ENCODE measurements at regions not wholly inside any gene's neighbourhood (a gene's known extent, or its start where the extent isn't known, plus 50 kb on each side); places are given as distances from the start of the nearest gene placed in this dataset.
A peak's percentile ranks its signal among the peaks of the same experiment; 100 is the strongest.

- Histone ChIP-seq H3K36me3 (ENCODE audit: insufficient read depth, insufficient read length, low read length) (no peaks in the 10 kb centered on the region), H3K4me3 (ENCODE audit: insufficient read length, low read depth) (no peak overlapping the region), H3K9ac (ENCODE audit: insufficient read length, low read depth) (no peak overlapping the region), H3K27me3 (ENCODE audit: insufficient read depth, insufficient read length) (peaks cover 4% of the 10 kb centered on the region), H3K4me1 (ENCODE audit: insufficient read depth, insufficient read length) (no peaks in the 10 kb centered on the region), H3K9me3 (ENCODE audit: insufficient read depth, low read length) (peaks cover 10% of the 10 kb centered on the region; the same call in 1 of the 2 replicates)
- TF ChIP-seq ZNF274 (IDR thresholded peaks at IDR 0.05; ENCODE audit: low read depth, low read length) (no peak), SUZ12 (IDR thresholded peaks at IDR 0.05; ENCODE audit: extremely low read depth, insufficient read depth, insufficient read length) (no peak), YY1 (IDR thresholded peaks at IDR 0.05; ENCODE audit: insufficient read depth, insufficient read length) (no peak)
- DNase-seq (ENCODE audit: low read depth, low spot score) = no peak
Observed at GRCh38 chr10:2990764-2991163, 76.6 kb upstream of the PFKP start.

DNA sequence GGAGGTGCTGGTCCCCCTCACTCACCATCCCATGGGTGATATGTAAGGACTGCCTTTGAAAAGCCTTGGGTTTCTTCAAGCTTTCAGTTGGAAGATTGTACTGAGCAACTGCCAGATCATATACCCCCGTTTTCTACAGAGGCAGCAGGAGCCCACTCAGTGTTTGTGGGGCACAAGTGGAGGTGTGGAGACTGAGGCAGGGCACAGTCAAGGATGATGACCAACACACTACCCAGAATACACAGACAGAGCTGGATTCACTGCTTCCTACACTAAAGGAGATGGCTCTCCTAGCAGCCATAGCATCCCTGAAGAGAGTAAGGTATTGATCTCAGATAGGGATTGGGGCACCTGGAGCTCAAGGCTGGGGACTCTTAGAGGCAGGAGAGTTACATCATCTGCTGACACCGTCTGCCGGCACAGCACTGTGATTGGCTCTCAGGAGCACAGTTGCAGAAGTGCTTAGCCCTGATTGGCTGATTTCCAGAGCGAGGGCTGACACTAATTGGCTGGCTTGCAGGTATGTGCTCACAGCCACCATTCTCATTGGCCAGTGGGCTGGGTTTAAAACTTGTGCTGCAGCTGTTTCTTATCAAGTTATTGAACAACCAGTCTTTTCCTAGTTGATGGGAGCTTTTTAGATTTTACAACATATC lies 77.9 kb upstream of the PFKP start:
- DNase-seq (ENCODE audit: low read depth, low spot score) = no peak
- H3K4me1 ChIP-seq (ENCODE audit: insufficient read depth, insufficient read length) = no peaks in the 10 kb centered on the region
- peaks cover 10% of the 10 kb centered on the region; the same call in 1 of the 2 replicates for H3K9me3 ChIP-seq (ENCODE audit: insufficient read depth, low read length)
- no peak overlapping the region for H3K4me3 ChIP-seq (ENCODE audit: insufficient read length, low read depth)
- no peak for TF ChIP-seq SUZ12 (IDR thresholded peaks at IDR 0.05; ENCODE audit: extremely low read depth, insufficient read depth, insufficient read length)
- TF ChIP-seq ZNF274 (IDR thresholded peaks at IDR 0.05; ENCODE audit: low read depth, low read length) = no peak
- peaks cover 4% of the 10 kb centered on the region for H3K27me3 ChIP-seq (ENCODE audit: insufficient read depth, insufficient read length)
- no peak overlapping the region for H3K9ac ChIP-seq (ENCODE audit: insufficient read length, low read depth)
- H3K36me3 ChIP-seq (ENCODE audit: insufficient read depth, insufficient read length, low read length) = no peaks in the 10 kb centered on the region

GRCh38 chr10:2987185-2987768 lies 80.1 kb upstream of the PFKP start:
- Histone ChIP-seq H3K4me3 (ENCODE audit: insufficient read length, low read depth) (no peak overlapping the region), H3K27me3 (ENCODE audit: insufficient read depth, insufficient read length) (peaks cover 4% of the 10 kb centered on the region), H3K9ac (ENCODE audit: insufficient read length, low read depth) (no peak overlapping the region), H3K36me3 (ENCODE audit: insufficient read depth, insufficient read length, low read length) (no peaks in the 10 kb centered on the region), H3K9me3 (ENCODE audit: insufficient read depth, low read length) (peaks cover 10% of the 10 kb centered on the region; the same call in 1 of the 2 replicates), H3K4me1 (ENCODE audit: insufficient read depth, insufficient read length) (no peaks in the 10 kb centered on the region)
- TF ChIP-seq YY1 (IDR thresholded peaks at IDR 0.05; ENCODE audit: insufficient read depth, insufficient read length) (no peak), SUZ12 (IDR thresholded peaks at IDR 0.05; ENCODE audit: extremely low read depth, insufficient read depth, insufficient read length) (no peak), ZNF274 (IDR thresholded peaks at IDR 0.05; ENCODE audit: low read depth, low read length) (no peak)
- no peak for DNase-seq (ENCODE audit: low read depth, low spot score)

- H3K4me3 ChIP-seq (ENCODE audit: insufficient read length, low read depth) = no peak overlapping the region
- TF ChIP-seq ZNF274 (IDR thresholded peaks at IDR 0.05; ENCODE audit: low read depth, low read length) = no peak
- TF ChIP-seq SUZ12 (IDR thresholded peaks at IDR 0.05; ENCODE audit: extremely low read depth, insufficient read depth, insufficient read length) = no peak
- no peak for TF ChIP-seq YY1 (IDR thresholded peaks at IDR 0.05; ENCODE audit: insufficient read depth, insufficient read length)
- peaks cover 4% of the 10 kb centered on the region for H3K27me3 ChIP-seq (ENCODE audit: insufficient read depth, insufficient read length)
- no peak overlapping the region for H3K9ac ChIP-seq (ENCODE audit: insufficient read length, low read depth)
- no peaks in the 10 kb centered on the region for H3K4me1 ChIP-seq (ENCODE audit: insufficient read depth, insufficient read length)
- H3K36me3 ChIP-seq (ENCODE audit: insufficient read depth, insufficient read length, low read length) = no peaks in the 10 kb centered on the region
- H3K9me3 ChIP-seq (ENCODE audit: insufficient read depth, low read length) = peaks cover 10% of the 10 kb centered on the region; the same call in 1 of the 2 replicates
- DNase-seq (ENCODE audit: low read depth, low spot score) = no peak
Observed at GRCh38 chr10:2986391-2986801, 81.0 kb upstream of the PFKP start.

GRCh38 chr10:2985729-2986232 lies 81.6 kb upstream of the PFKP start:
- Histone ChIP-seq H3K4me3 (ENCODE audit: insufficient read length, low read depth) (no peak overlapping the region), H3K4me1 (ENCODE audit: insufficient read depth, insufficient read length) (no peaks in the 10 kb centered on the region), H3K27me3 (ENCODE audit: insufficient read depth, insufficient read length) (peaks cover 4% of the 10 kb centered on the region), H3K9me3 (ENCODE audit: insufficient read depth, low read length) (peaks cover 10% of the 10 kb centered on the region; the same call in 1 of the 2 replicates), H3K9ac (ENCODE audit: insufficient read length, low read depth) (no peak overlapping the region), H3K36me3 (ENCODE audit: insufficient read depth, insufficient read length, low read length) (no peaks in the 10 kb centered on the region)
- peak; percentile 6 for DNase-seq (ENCODE audit: low read depth, low spot score)
- no peak for TF ChIP-seq YY1 (IDR thresholded peaks at IDR 0.05; ENCODE audit: insufficient read depth, insufficient read length)
- no peak for TF ChIP-seq ZNF274 (IDR thresholded peaks at IDR 0.05; ENCODE audit: low read depth, low read length)
- TF ChIP-seq SUZ12 (IDR thresholded peaks at IDR 0.05; ENCODE audit: extremely low read depth, insufficient read depth, insufficient read length) = no peak

GRCh38 chr10:2984682-2985081 lies 82.7 kb upstream of the PFKP start:
- TF ChIP-seq SUZ12 (IDR thresholded peaks at IDR 0.05; ENCODE audit: extremely low read depth, insufficient read depth, insufficient read length) (no peak), YY1 (IDR thresholded peaks at IDR 0.05; ENCODE audit: insufficient read depth, insufficient read length) (no peak), ZNF274 (IDR thresholded peaks at IDR 0.05; ENCODE audit: low read depth, low read length) (no peak)
- DNase-seq (ENCODE audit: low read depth, low spot score) = no peak

GRCh38 chr10:2982146-2982545 lies 85.2 kb upstream of the PFKP start:
- H3K9me3 ChIP-seq (ENCODE audit: insufficient read depth, low read length) = no peaks in the 10 kb centered on the region
- DNase-seq (ENCODE audit: low read depth, low spot score) = no peak
- H3K27me3 ChIP-seq (ENCODE audit: insufficient read depth, insufficient read length) = no peaks in the 10 kb centered on the region
- no peak for TF ChIP-seq SUZ12 (IDR thresholded peaks at IDR 0.05; ENCODE audit: extremely low read depth, insufficient read depth, insufficient read length)
- TF ChIP-seq YY1 (IDR thresholded peaks at IDR 0.05; ENCODE audit: insufficient read depth, insufficient read length) = no peak
- no peak for TF ChIP-seq ZNF274 (IDR thresholded peaks at IDR 0.05; ENCODE audit: low read depth, low read length)
- H3K36me3 ChIP-seq (ENCODE audit: insufficient read depth, insufficient read length, low read length) = no peaks in the 10 kb centered on the region
- no peak overlapping the region for H3K4me3 ChIP-seq (ENCODE audit: insufficient read length, low read depth)
- no peaks in the 10 kb centered on the region for H3K4me1 ChIP-seq (ENCODE audit: insufficient read depth, insufficient read length)
- H3K9ac ChIP-seq (ENCODE audit: insufficient read length, low read depth) = no peak overlapping the region

More at GRCh38 chr10:2984682-2985081, 82.7 kb upstream of the PFKP start:
- H3K27me3 ChIP-seq (ENCODE audit: insufficient read depth, insufficient read length) = peaks cover 4% of the 10 kb centered on the region
- H3K4me3 ChIP-seq (ENCODE audit: insufficient read length, low read depth) = no peak overlapping the region
- no peak overlapping the region for H3K9ac ChIP-seq (ENCODE audit: insufficient read length, low read depth)
- H3K36me3 ChIP-seq (ENCODE audit: insufficient read depth, insufficient read length, low read length) = no peaks in the 10 kb centered on the region
- no peaks in the 10 kb centered on the region for H3K4me1 ChIP-seq (ENCODE audit: insufficient read depth, insufficient read length)
- peaks cover 9% of the 10 kb centered on the region; the same call in 1 of the 2 replicates for H3K9me3 ChIP-seq (ENCODE audit: insufficient read depth, low read length)

Data from NT2/D1 (cell line).